HL-60 (cell line): ENCODE measurements at regions not wholly inside any gene's neighbourhood (a gene's known extent, or its start where the extent isn't known, plus 50 kb on each side); places are given as distances from the start of the nearest gene placed in this dataset.

Source experiments
- DNase-seq, 2 experiments: peaks; one replicate each; pipeline ENCODE4 v3.0.0-alpha.2; 2010 to 2020; ENCODE audit warnings: low read depth in 1 of 2, low spot score in 1 of 2
- H3K27ac ChIP-seq: fragments of 250-450 bp; sonication (Bioruptor Pico); replicated peaks from 2 replicates; pipeline ENCODE4 v1.5.1; 2020; ENCODE audit warnings: mild to moderate bottlenecking, moderate library complexity
- H3K27me3 ChIP-seq: fragments of 250-450 bp; sonication (Bioruptor Pico); 2 replicates; pipeline ENCODE4 v1.5.1; 2021; ENCODE audit warnings: mild to moderate bottlenecking, moderate library complexity; ENCODE audit not compliant: insufficient read depth, poor library complexity, severe bottlenecking
- H3K4me3 ChIP-seq: replicated peaks from 2 replicates; pipeline ENCODE4 v1.5.1; 2011; ENCODE audit warnings: mild to moderate bottlenecking, control low read depth, low read length; ENCODE audit not compliant: insufficient read depth
- CTCF ChIP-seq: IDR thresholded peaks from one replicate; pipeline ENCODE4 v1.5.1; 2011; ENCODE audit warnings: low read length, control low read depth, inconsistent platforms; ENCODE audit not compliant: insufficient read depth
- GABPA ChIP-seq: IDR thresholded peaks from 2 replicates; pipeline ENCODE4 v1.6.1; 2012; ENCODE audit warnings: low read depth
- POLR2AphosphoS5 ChIP-seq: IDR thresholded peaks from 2 replicates; pipeline ENCODE4 v1.6.1; 2012; ENCODE audit warnings: low read depth
- REST ChIP-seq: IDR thresholded peaks from 2 replicates; pipeline ENCODE4 v1.6.1; 2012; ENCODE audit warnings: low read depth; ENCODE audit not compliant: insufficient replicate concordance
- SPI1 ChIP-seq: IDR thresholded peaks from 2 replicates; pipeline ENCODE4 v1.6.1; 2012; ENCODE audit warnings: low read depth, mild to moderate bottlenecking, borderline replicate concordance

DNA sequence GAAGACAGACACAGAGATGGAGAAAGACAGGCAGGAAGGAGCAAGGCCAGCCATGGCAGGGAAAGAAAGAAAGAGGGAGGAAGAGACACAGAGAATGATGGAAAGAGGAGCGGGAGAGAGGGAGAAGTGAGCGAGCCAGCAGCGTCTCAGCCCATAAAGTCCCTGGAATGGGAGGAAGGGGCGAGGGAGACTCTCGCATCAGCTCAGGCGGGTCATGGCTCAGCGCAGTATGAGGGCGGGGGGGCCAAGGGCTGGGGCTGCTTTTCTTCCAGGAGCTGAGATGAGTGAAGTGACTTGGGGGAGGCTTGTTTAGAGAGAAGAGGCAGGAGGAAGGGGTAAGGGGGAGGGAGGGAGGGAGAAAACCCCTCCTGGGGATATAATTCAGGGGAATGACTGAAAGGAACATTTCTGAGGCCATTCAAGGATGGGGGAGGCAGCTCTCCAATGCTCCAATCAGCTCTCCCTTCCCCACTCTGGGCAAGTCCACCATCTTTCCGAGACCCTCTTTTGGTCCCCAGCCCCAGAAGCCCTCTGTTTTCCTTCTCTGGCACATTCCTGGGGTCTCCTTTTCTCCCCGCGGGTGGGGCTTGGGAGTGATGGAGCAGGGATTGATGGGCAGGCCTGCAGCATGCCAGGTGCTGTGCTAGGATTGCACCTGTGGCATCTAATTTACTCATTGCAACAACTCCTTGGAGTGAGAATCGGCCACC is 87.9 kb downstream of the HIF1AN start:
- TF ChIP-seq POLR2AphosphoS5 = no peak
- no peak overlapping the region for H3K27ac ChIP-seq

DNA sequence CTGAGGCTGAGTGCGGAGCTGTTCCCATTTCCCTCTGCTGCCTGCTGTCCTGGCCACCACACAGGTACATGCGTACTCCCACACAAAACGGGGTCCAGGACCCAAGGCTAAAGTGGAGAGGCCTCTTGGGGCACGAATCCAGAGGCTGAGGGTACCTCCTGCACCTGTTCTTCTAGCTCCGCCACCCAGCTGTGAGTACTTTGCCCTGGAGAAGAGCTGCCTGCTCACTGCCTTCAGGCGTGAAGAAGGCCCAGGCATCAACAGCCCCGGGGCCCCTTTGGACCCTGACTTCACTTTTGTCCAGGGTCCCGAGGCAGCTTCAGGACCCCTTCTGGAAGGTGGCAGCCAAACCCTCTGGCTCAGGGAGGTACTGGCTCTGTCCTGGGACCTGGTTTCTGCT is 88.6 kb downstream of the HIF1AN start:
- no peak for DNase-seq
- Histone ChIP-seq H3K27me3 (peaks cover 28% of the 10 kb centered on the region), H3K4me3 (no peak overlapping the region), H3K27ac (no peak overlapping the region)
- no peak for TF ChIP-seq CTCF
- no peak for TF ChIP-seq POLR2AphosphoS5
- TF ChIP-seq REST = no peak
- TF ChIP-seq SPI1 = no peak
- TF ChIP-seq GABPA = no peak

More for the DNA sequence above, 87.9 kb downstream of the HIF1AN start:
- no peak for DNase-seq
- Histone ChIP-seq H3K4me3 (no peak overlapping the region), H3K27me3 (peaks cover 28% of the 10 kb centered on the region)

DNA sequence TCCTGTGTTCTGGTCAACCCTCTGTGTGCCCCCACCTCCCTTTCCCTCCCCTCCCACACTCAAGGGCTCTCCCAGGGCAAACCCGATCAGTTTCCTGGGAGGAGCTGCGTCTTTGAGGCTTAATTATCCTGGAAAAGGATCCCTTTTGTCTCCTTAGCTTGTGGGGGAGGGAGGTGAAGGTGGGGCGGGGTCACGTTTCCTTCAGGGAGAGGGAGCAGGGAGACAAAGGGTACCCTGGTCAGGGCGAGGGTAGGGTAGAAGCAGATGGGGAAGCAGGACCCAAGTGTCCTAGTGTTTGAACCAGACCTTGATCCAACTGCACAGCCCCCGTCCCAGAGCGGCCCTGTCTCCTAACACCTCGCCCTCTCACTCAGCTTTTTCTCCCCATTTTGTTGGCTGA is 90.1 kb downstream of the HIF1AN start:
- Histone ChIP-seq H3K4me3 (no peak overlapping the region), H3K27me3 (peaks cover 24% of the 10 kb centered on the region), H3K27ac (no peak overlapping the region)
- no peak for TF ChIP-seq CTCF
- TF ChIP-seq REST = no peak
- no peak for TF ChIP-seq GABPA
- no peak for TF ChIP-seq SPI1
- no peak for TF ChIP-seq POLR2AphosphoS5
- no peak for DNase-seq

GRCh38 chr10:100628061-100628460 is 92.3 kb downstream of the HIF1AN start:
- no peak for DNase-seq
- TF ChIP-seq CTCF = no peak
- TF ChIP-seq POLR2AphosphoS5 = no peak
- TF ChIP-seq GABPA = no peak
- no peak for TF ChIP-seq REST
- no peak for TF ChIP-seq SPI1
- Histone ChIP-seq H3K27me3 (peaks cover 26% of the 10 kb centered on the region), H3K27ac (no peak overlapping the region), H3K4me3 (no peak overlapping the region)
